ENCODE measurements at regions not wholly inside any gene's neighbourhood (a gene's known extent, or its start where the extent isn't known, plus 50 kb on each side); places are given as distances from the start of the nearest gene placed in this dataset.

DNA sequence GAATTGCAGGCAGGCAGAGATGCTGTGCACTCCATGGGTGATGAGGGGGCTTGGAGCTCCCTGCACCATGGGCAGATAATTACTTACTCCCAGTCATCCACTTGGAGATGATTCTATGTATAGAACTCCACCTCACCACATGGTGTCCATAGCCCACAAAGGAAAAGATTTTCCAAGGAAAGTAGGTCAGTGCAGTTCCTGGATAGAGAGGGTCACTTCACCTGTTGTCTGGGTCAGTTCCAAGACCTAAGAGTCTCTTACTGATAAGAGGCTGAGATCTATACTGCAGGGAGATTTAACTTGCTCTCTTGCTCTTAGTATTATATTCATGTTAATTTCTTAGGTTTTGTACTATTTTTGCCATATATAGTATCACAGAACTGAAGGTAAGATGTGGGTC lies 113.9 kb upstream of the BRINP1 start:
- TF ChIP-seq, protein P1, sequence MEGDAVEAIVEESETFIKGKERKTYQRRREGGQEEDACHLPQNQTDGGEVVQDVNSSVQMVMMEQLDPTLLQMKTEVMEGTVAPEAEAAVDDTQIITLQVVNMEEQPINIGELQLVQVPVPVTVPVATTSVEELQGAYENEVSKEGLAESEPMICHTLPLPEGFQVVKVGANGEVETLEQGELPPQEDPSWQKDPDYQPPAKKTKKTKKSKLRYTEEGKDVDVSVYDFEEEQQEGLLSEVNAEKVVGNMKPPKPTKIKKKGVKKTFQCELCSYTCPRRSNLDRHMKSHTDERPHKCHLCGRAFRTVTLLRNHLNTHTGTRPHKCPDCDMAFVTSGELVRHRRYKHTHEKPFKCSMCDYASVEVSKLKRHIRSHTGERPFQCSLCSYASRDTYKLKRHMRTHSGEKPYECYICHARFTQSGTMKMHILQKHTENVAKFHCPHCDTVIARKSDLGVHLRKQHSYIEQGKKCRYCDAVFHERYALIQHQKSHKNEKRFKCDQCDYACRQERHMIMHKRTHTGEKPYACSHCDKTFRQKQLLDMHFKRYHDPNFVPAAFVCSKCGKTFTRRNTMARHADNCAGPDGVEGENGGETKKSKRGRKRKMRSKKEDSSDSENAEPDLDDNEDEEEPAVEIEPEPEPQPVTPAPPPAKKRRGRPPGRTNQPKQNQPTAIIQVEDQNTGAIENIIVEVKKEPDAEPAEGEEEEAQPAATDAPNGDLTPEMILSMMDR (conservative IDR thresholded peaks at IDR 0.05; ENCODE audit: control insufficient read depth, insufficient read depth, low read depth, low read length) = no peak
- H3K4me3 ChIP-seq (ENCODE audit: control insufficient read depth, low read depth, low read length) = no peak overlapping the region
- DNase-seq (ENCODE audit: low read depth) = no peak

DNA sequence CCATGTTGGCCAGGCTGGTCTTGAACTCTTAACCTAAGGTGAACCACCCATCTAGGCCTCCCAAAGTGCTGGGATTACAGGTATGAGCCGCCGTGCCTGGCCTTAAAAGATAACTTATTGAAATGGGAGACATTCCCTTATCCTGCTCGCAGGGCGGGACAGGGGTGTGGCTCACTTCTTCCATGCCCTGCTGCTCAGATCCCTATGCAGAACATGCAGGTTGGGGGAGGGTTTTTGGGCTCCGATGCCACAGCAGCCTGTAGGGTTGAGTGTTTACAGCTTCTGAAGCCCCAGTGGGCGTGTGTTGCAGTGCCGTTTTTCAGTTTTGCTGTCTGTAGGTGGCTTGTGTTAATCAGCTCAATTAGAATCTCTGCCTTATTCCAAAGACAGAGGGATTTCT lies 108.0 kb upstream of the BRINP1 start:
- TF ChIP-seq, protein P1 (conservative IDR thresholded peaks at IDR 0.05; ENCODE audit: control insufficient read depth, insufficient read depth, low read depth, low read length) = no peak
- no peak for DNase-seq (ENCODE audit: low read depth)
- no peak overlapping the region for H3K4me3 ChIP-seq (ENCODE audit: control insufficient read depth, low read depth, low read length)

DNA sequence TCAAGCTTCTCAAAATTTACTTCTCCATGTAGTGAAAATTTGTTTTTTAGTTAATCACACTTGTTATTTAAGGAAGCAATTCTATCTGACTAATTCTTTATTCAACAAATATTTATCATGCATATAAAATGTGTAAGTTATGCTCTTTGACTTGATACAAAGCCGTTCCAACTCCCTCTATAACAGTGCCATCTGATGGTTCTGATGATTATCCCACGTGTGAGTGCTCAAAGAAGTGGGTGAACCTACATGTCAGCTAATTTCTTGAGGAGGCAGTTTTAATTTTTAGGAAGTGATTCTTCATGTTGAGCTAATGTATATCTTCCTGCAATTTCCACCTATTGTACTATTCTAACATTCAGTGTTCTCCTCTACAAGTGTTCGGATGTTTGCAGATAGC lies 88.8 kb upstream of the BRINP1 start:
- H3K4me3 ChIP-seq (ENCODE audit: control insufficient read depth, low read depth, low read length) = no peak overlapping the region
- TF ChIP-seq, protein P1 (conservative IDR thresholded peaks at IDR 0.05; ENCODE audit: control insufficient read depth, insufficient read depth, low read depth, low read length) = no peak
- DNase-seq (ENCODE audit: low read depth) = no peak

DNA sequence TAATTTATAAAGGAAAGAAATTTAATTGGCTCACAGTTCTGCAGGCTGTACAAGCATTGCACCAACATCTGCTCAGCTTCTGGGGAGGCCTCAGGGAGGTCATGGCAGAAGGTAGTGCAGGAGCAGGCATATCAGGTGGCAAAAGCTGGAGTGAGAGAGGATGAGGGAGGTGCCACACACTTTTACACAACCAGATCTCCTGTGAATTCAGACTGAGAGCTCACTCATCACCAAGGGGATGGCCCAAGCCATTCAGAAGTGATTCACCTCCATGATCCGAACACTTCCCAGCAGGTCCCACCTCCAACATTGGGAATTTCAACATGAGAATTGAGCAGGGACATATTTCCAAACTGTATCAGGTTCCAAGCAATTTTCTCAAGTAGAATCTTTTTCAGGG lies 84.7 kb upstream of the BRINP1 start:
- no peak overlapping the region for H3K4me3 ChIP-seq (ENCODE audit: control insufficient read depth, low read depth, low read length)
- DNase-seq (ENCODE audit: low read depth) = peak; percentile 30
- TF ChIP-seq, protein P1 (conservative IDR thresholded peaks at IDR 0.05; ENCODE audit: control insufficient read depth, insufficient read depth, low read depth, low read length) = no peak

DNA sequence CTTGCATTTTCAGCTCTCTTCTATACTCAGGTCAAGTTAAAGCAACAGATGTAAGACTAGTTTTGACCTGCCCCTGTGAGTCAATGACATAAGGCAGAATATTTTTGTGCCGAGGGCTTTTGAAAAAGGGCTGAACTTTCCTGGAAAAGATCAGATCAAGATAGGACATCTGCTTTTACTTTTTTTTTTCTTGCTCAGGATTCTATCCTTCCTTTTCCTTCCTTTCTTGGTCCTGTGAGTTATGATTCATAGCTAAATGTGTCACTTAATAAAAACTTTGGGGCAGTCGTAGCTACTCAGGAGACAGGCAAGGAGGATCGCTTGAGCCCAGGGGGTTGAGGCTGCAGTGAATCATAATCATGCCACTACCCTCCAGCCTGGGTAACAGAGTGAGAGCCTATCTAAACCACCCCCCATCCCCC lies 84.3 kb upstream of the BRINP1 start:
- peak; percentile 34 for DNase-seq (ENCODE audit: low read depth)

DNA sequence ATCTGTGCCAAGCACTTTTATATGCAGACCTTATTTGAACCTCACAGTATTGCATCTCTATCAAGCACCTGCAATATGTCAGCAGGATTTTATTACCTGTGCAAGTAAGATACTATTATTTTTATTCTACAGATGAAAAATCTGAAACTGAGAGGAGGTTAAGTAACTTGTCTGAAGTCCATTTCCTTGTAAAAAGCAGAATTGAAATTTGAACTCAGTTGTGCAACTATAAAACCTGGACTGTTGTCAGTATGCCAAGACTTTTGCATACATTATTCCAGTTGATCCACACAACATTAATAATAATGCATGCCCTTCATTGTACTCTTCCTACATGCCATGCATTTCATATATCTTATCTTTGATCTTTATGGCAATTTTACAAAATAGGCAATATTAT lies 82.2 kb upstream of the BRINP1 start:
- H3K4me3 ChIP-seq (ENCODE audit: control insufficient read depth, low read depth, low read length) = no peak overlapping the region
- TF ChIP-seq, protein P1 (conservative IDR thresholded peaks at IDR 0.05; ENCODE audit: control insufficient read depth, insufficient read depth, low read depth, low read length) = no peak
- DNase-seq (ENCODE audit: low read depth) = no peak

More for the DNA sequence above, 84.3 kb upstream of the BRINP1 start:
- no peak overlapping the region for H3K4me3 ChIP-seq (ENCODE audit: control insufficient read depth, low read depth, low read length)
- TF ChIP-seq, protein P1 (conservative IDR thresholded peaks at IDR 0.05; ENCODE audit: control insufficient read depth, insufficient read depth, low read depth, low read length) = no peak

DNA sequence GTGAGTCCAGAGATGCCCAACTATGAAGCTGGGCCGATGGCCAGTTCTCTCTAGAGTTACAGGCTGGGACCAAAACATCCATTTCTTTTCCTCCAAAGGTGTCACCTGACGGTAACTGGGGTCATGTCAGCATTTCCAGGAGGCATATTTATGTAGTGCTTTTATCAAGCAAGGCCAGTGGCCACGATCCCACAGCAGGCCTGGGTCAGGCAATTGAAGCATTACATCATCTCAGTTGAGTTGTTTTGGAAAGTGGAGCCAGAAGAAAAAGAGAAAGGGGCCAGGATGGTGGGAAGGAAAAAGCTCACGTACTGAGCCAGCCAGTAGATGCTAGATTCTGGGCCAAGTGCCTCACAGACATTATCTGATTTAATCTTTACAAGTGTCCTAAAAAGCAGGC lies 73.9 kb upstream of the BRINP1 start:
- no peak overlapping the region for H3K4me3 ChIP-seq (ENCODE audit: control insufficient read depth, low read depth, low read length)
- DNase-seq (ENCODE audit: low read depth) = no peak
- TF ChIP-seq, protein P1 (conservative IDR thresholded peaks at IDR 0.05; ENCODE audit: control insufficient read depth, insufficient read depth, low read depth, low read length) = no peak

Measured in fibroblast of mammary gland (primary cell).